Neural progenitor cell (in vitro differentiated cells): ENCODE measurements at regions not wholly inside any gene's neighbourhood (a gene's known extent, or its start where the extent isn't known, plus 50 kb on each side); places are given as distances from the start of the nearest gene placed in this dataset.

Source experiments
- CTCF ChIP-seq: fragments of 200-600 bp; sonication (generic); IDR thresholded peaks from 2 replicates; pipeline ENCODE4 v1.5.1; 2017; ENCODE audit warnings: antibody characterized with exemption, mild to moderate bottlenecking
- EZH2 ChIP-seq: fragments of 200-600 bp; sonication (generic); IDR thresholded peaks from 2 replicates; pipeline ENCODE4 v1.6.1; 2017; ENCODE audit warnings: antibody characterized with exemption, mild to moderate bottlenecking, moderate library complexity
- EZH2phosphoT487 ChIP-seq: fragments of 200-600 bp; sonication (generic); IDR thresholded peaks from 2 replicates; pipeline ENCODE4 v1.6.1; 2017; ENCODE audit warnings: antibody characterized with exemption

- no peak for TF ChIP-seq CTCF
- no peak for TF ChIP-seq EZH2
- no peak for TF ChIP-seq EZH2phosphoT487
These were observed 119.7 kb downstream of the SST start for GRCh38 chr3:187550446-187550845.
